Adrenal gland (tissue), 9 donors: ENCODE measurements at regions not wholly inside any gene's neighbourhood (a gene's known extent, or its start where the extent isn't known, plus 50 kb on each side); places are given as distances from the start of the nearest gene placed in this dataset.

Experiments used
- DNase-seq, 7 donors: peaks; one replicate each; pipeline ENCODE4 v3.0.0-alpha.2; 2019 to 2020
- H3K27ac ChIP-seq, 5 donors: fragments of 200-600 bp; sonication (generic) in 4 of 5; 1 replicate in 3 of 5; 2 replicates in 2 of 5; pipeline versions ENCODE4 v1.5.1 to v1.8.0; 2016 to 2020; ENCODE audit warnings: mild to moderate bottlenecking in 1 of 5
- H3K27me3 ChIP-seq: fragments of 200-600 bp; 2 replicates; pipeline ENCODE4 v1.8.0; 2021
- H3K36me3 ChIP-seq, 2 donors: fragments of 200-600 bp; replicated peaks in 1 of 2; 1 replicate in 1 of 2; 2 replicates in 1 of 2; pipeline versions ENCODE4 v1.5.1 to v1.8.0; 2018 to 2022
- H3K4me1 ChIP-seq, 2 donors: fragments of 200-600 bp; replicated peaks in 1 of 2; 1 replicate in 1 of 2; 2 replicates in 1 of 2; pipeline versions ENCODE4 v1.5.1 to v1.8.0; 2018 to 2021
- H3K4me3 ChIP-seq, 4 donors: fragments of 200-600 bp; sonication (generic) in 3 of 4; one replicate each; pipeline ENCODE4 v1.5.1; 2016 to 2018
- H3K9me3 ChIP-seq, 3 donors: fragments of 200-600 bp; sonication (generic) in 1 of 3; replicated peaks in 1 of 3; 1 replicate in 2 of 3; 2 replicates in 1 of 3; pipeline versions ENCODE4 v1.5.1 to v1.8.0; 2016 to 2021
- POLR2A ChIP-seq, 2 donors: fragments of 450-650 bp; IDR thresholded peaks; one replicate each; pipeline ENCODE4 v1.6.1; 2017; ENCODE audit warnings: antibody characterized with exemption in 2 of 2, mild to moderate bottlenecking in 2 of 2, moderate library complexity in 1 of 2
- WGBS, 4 donors: extraction: QIAGEN DNeasy Blood & Tissue Kit in 2 of 4; methylation state at CpG; one replicate each; pipeline versions ENCODE4 v1.1.5 to v1.1.7; 2013 to 2017; 5-methylcytosine and 5-hydroxymethylcytosine counted together
- intact Hi-C, 2 donors: fragments of 100-400 bp; cut with DNase I; formaldehyde crosslinking; loops; one replicate each; pipeline versions ENCODE4 v1.14.1 to v1.15.0; 2022 to 2023
- TF ChIP-seq, protein P1 (sequence below), 6 experiments: fragments of 450-650 bp in 4 of 6; fragments of 200-600 bp in 2 of 6; sonication (generic) in 1 of 6; IDR thresholded peaks; 1 replicate in 5 of 6; 2 replicates in 1 of 6; pipeline versions ENCODE4 v1.5.1 to v1.8.0; 2016 to 2021; ENCODE audit warnings: antibody characterized with exemption in 6 of 6, mild to moderate bottlenecking in 2 of 6, moderate library complexity in 1 of 6
- donor health status: healthy with polysubstance abuse.
- donor health status: Bipolar disorder and iron deficiency.
- donor health status: DM: yes; HTN: yes; CAD: no.
- donor health status: DM: no; HTN: no; CAD: no.
- donor health status: DM: no; HTN: no; CAD: no.

DNA sequence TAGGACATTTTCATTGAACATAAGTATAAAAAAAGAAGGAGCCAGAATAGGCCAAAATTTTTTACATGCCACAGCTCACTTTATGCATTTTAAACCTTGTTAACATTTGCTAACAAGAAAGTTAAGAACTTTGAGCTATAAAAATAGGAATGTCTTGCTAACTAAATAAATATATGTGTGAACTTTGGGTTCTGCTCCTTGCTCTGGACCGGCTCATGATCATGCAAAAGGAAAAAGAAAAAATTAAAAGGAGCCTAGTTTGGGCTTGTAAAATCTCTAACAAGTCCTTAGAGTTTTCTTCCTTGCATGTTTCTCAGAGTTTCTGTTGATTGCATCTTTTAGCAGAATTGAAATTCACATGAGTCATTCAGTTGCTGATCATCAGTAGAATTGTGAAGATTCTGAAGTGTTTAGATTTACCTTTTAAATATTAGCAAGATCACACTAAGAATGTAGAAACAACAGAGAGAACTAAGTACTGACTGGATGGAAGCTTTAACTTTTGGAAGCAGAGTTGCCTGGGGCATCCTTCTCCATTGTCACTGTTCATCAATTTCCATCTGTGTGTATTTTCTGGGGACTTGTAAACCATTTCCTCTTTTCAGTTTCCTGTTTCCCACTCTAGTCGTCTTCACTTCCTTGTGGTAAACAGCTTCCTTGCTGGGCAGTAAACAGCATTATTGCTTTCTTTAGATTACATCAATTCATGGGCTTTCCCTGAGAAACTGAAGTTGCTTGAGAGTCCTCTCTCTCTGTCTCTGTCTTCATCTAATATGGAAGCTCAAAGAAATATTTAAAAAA, 458.4 kb upstream of the BTBD3 start:
- Histone ChIP-seq H3K27me3 (no peaks in the 10 kb centered on the region), H3K36me3 (no peaks in the 10 kb centered on the region), H3K27ac (no peak overlapping the region), H3K9me3 (no peaks in the 10 kb centered on the region), H3K4me3 (no peak overlapping the region), H3K4me1 (no peaks in the 10 kb centered on the region)
- DNase-seq = no peak
- no peak for TF ChIP-seq POLR2A (IDR thresholded peaks at IDR 0.05)
- TF ChIP-seq, protein P1, sequence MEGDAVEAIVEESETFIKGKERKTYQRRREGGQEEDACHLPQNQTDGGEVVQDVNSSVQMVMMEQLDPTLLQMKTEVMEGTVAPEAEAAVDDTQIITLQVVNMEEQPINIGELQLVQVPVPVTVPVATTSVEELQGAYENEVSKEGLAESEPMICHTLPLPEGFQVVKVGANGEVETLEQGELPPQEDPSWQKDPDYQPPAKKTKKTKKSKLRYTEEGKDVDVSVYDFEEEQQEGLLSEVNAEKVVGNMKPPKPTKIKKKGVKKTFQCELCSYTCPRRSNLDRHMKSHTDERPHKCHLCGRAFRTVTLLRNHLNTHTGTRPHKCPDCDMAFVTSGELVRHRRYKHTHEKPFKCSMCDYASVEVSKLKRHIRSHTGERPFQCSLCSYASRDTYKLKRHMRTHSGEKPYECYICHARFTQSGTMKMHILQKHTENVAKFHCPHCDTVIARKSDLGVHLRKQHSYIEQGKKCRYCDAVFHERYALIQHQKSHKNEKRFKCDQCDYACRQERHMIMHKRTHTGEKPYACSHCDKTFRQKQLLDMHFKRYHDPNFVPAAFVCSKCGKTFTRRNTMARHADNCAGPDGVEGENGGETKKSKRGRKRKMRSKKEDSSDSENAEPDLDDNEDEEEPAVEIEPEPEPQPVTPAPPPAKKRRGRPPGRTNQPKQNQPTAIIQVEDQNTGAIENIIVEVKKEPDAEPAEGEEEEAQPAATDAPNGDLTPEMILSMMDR (IDR thresholded peaks at IDR 0.05) = no peak
- WGBS, 4 donors = 38 to 57% (median 49%) methylated on average over 2 of the region's 2 CpGs
- intact Hi-C loops = no loop called here

DNA sequence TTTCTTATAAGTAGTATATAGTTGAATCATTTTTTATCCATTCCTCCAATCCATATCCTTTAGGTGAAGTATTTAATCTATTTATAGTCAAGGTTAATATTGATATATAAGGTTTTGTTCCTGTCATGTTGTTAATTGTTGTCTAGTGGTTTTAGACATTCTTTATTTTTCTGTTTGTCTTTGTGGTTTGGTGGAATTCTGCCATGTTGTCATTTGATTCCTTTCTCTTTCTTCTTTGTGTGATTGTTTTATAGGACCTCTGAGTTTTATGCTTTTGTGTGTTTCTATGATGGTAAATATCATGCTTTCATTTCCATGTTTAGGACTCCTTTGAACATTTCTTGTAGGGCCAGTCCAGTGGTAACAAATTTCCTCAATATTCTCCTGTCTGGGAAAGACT, 450.3 kb upstream of the BTBD3 start:
- no peaks in the 10 kb centered on the region for H3K27me3 ChIP-seq
- H3K4me3 ChIP-seq = no peak overlapping the region
- TF ChIP-seq, protein P1 (IDR thresholded peaks at IDR 0.05) = no peak
- no peak for TF ChIP-seq POLR2A (IDR thresholded peaks at IDR 0.05)
- no peaks in the 10 kb centered on the region for H3K4me1 ChIP-seq
- no peak overlapping the region for H3K27ac ChIP-seq
- H3K9me3 ChIP-seq = no peaks in the 10 kb centered on the region
- no peaks in the 10 kb centered on the region for H3K36me3 ChIP-seq
- intact Hi-C loops = no loop called here
- DNase-seq = no peak

DNA sequence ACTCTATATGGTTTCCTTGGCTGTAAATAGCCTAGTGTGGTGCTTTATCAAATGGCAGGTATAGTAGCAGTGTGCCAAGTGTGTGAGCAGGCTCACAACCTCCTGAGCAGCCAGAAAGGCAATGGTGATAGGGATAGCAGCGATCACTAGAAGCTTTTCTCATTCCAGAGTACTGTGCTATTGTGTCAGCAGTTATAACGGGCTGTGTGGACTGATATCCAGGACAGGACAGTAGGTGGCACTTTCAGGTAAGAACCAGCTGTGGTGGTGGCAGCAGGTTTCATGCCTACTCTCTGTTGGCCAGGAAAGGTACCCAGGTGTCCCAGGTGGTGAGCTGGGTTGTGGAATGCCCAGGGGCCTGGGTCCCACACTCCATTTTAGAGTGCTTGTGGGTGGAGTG, 448.8 kb upstream of the BTBD3 start:
- Histone ChIP-seq H3K27ac (no peak overlapping the region), H3K36me3 (no peaks in the 10 kb centered on the region), H3K4me3 (no peak overlapping the region), H3K27me3 (no peaks in the 10 kb centered on the region), H3K9me3 (no peaks in the 10 kb centered on the region), H3K4me1 (no peaks in the 10 kb centered on the region)
- WGBS, 4 donors = 68 to 80% (median 75%) methylated on average over 2 of the region's 2 CpGs
- no peak for DNase-seq
- TF ChIP-seq, protein P1 (IDR thresholded peaks at IDR 0.05) = no peak
- TF ChIP-seq POLR2A (IDR thresholded peaks at IDR 0.05) = no peak
- intact Hi-C loops = no loop called here

DNA sequence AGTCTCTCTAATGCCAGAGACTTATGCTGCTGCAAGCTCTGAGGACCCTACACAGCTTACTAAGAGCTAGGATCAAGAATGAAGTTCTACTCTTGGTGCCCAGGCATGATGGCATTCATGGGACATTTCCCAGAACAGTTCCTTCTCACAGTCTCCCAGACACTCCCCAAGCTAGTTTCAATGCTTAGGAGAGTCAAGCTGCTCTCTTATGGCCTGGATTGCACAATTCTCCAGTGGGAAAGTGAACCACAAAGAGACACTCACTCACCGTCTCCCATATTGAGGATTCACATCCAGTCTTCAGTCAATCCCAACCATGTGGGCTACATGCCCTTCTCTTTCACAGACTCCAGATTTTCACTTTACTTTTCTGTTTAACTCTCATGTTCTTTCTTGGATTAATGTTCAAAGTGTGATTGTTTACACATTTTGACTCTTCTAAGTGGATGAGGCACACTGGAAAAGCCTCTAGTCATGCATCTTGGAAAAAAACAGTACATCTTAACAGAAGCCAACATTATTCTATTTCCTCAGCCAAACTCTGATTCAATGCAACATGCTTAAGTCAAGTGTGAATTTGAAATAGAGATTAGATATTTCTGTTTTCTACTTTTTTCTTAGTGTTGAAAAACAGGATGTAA, 447.8 kb upstream of the BTBD3 start:
- DNase-seq = no peak
- 40 to 81% (median 77%) methylated on average over 1 of the region's 1 CpG for WGBS, 4 donors
- intact Hi-C loops = no loop called here
- Histone ChIP-seq H3K36me3 (no peaks in the 10 kb centered on the region), H3K9me3 (no peaks in the 10 kb centered on the region), H3K27me3 (no peaks in the 10 kb centered on the region), H3K27ac (no peak overlapping the region), H3K4me1 (no peaks in the 10 kb centered on the region), H3K4me3 (no peak overlapping the region)
- TF ChIP-seq POLR2A (IDR thresholded peaks at IDR 0.05) = no peak
- TF ChIP-seq, protein P1 (IDR thresholded peaks at IDR 0.05) = no peak
